ENCODE measurements at regions not wholly inside any gene's neighbourhood (a gene's known extent, or its start where the extent isn't known, plus 50 kb on each side); places are given as distances from the start of the nearest gene placed in this dataset.

DNA sequence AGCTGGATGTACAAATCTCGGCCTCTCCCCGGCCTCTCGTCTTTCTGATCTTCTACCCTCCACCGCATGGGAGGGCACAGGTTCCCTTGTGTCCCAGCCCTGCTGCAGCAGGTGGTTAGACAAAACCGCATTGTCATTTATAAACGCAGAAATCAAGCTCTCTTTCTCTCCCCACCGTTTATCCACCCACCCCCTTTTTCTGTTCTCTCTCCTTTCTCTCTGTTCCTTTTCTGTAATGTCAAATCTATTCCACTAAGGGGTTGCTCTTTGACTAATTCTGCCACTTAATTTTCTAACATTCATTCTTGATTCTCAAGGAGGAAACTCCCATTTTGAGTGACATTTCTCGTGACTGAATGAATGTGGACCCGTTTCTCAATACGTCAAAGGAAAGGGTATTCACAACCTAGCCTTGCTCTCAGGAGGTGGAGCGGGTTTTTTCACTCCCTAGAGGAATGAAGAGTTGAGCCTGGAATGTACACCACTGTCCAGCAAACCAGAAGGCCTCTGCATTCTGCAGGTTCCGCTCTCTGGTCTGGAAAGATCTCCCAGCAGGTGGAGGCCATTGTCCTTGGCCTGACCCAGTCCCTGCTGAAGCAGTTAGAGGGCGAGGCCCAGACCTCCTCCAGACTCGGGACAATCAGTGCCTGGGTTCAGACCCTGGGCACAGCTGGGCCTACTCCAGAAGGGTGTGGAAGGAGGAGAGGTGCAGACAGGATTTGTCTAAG, 70.9 kb upstream of the ENPP6 start:
- peak; percentile 8 to 42 (median 25) for ATAC-seq
- intact Hi-C loops (cut with DNase I): no loop called here
- no peak overlapping the region for H3K4me3 ChIP-seq

GRCh38 chr4:184287697-184288255, 70.1 kb upstream of the ENPP6 start:
- Histone ChIP-seq H3K9me3 (no peaks in the 10 kb centered on the region), H3K27ac (peak overlapping the region; percentile 19 to 51 (median 45)), H3K4me3 (no peak overlapping the region), H3K36me3 (no peaks in the 10 kb centered on the region), H3K4me1 (peaks cover 0 to 48% (median 17%) of the 10 kb centered on the region in 4 donors), H3K27me3 (no peaks in the 10 kb centered on the region)
- DNase-seq: no peak
- TF ChIP-seq POLR2A (IDR thresholded peaks at IDR 0.05) (no peak), CTCF (IDR thresholded peaks at IDR 0.05) (peak; percentile 22 to 51 (median 49))
- WGBS (ENCODE audit: insufficient coverage, low coverage, low lambda C conversion rate, missing lambda C conversion rate): 5% methylated on average over 5 of the region's 5 CpGs
- intact Hi-C loops (cut with DNase I): no loop called here
- ATAC-seq: peak; percentile 73 to 76 (median 74)

More for the DNA sequence above, 70.9 kb upstream of the ENPP6 start:
- Histone ChIP-seq H3K36me3 (no peaks in the 10 kb centered on the region), H3K4me1 (peaks cover 0 to 39% (median 13%) of the 10 kb centered on the region in 4 donors), H3K27me3 (no peaks in the 10 kb centered on the region), H3K27ac (peak overlapping the region in 1 of 3 donors; percentile 62), H3K9me3 (no peaks in the 10 kb centered on the region)
- TF ChIP-seq POLR2A (IDR thresholded peaks at IDR 0.05): no peak
- TF ChIP-seq CTCF (IDR thresholded peaks at IDR 0.05): no peak
- DNase-seq: no peak
- 72% methylated on average over 10 of the region's 14 CpGs for WGBS (ENCODE audit: insufficient coverage, low coverage, low lambda C conversion rate, missing lambda C conversion rate)

DNA sequence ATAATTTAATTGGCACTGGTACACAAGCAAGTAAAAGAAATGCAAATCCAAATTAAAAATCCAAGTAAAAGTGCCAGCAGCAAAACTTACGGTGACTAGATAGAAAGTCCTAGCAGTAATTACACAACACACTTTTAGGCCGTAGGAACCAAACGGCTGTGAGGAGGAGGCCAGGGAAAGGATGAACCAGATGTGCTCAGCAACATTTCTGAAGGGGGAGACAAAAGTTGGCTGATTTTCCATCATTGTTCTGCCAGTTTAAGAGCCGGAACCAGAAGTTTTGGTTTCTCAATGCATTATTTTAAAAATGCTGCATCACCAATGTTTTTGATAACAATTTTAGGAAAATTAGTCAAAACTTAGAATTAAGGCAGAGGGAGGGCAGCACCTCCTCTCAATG, 68.7 kb upstream of the ENPP6 start:
- peaks cover 0 to 56% (median 21%) of the 10 kb centered on the region in 4 donors for H3K4me1 ChIP-seq
- no peak for TF ChIP-seq POLR2A (IDR thresholded peaks at IDR 0.05)
- no peak for TF ChIP-seq CTCF (IDR thresholded peaks at IDR 0.05)
- H3K27ac ChIP-seq: peak overlapping the region in 1 of 3 donors; percentile 3
- no peak overlapping the region for H3K4me3 ChIP-seq
- intact Hi-C loops (cut with DNase I): no loop called here
- no peaks in the 10 kb centered on the region for H3K27me3 ChIP-seq
- DNase-seq (no peak), ATAC-seq (peak in 1 of 4 donors; percentile 23)
- WGBS (ENCODE audit: insufficient coverage, low coverage, low lambda C conversion rate, missing lambda C conversion rate): 33% methylated on average over 4 of the region's 4 CpGs
- no peaks in the 10 kb centered on the region for H3K36me3 ChIP-seq
- H3K9me3 ChIP-seq: no peaks in the 10 kb centered on the region

GRCh38 chr4:184284742-184285141, 67.1 kb upstream of the ENPP6 start:
- no peak for ATAC-seq
- Histone ChIP-seq H3K9me3 (no peaks in the 10 kb centered on the region), H3K27ac (no peak overlapping the region), H3K36me3 (no peaks in the 10 kb centered on the region), H3K27me3 (no peaks in the 10 kb centered on the region), H3K4me3 (no peak overlapping the region), H3K4me1 (peaks cover 0 to 56% (median 21%) of the 10 kb centered on the region in 4 donors)
- TF ChIP-seq POLR2A (IDR thresholded peaks at IDR 0.05) (no peak), CTCF (IDR thresholded peaks at IDR 0.05) (no peak)
- 79% methylated on average over 2 of the region's 2 CpGs for WGBS (ENCODE audit: insufficient coverage, low coverage, low lambda C conversion rate, missing lambda C conversion rate)
- DNase-seq: no peak
- intact Hi-C loops (cut with DNase I): no loop called here

Measured in right lobe of liver (tissue), 6 donors.